Uterus (tissue), 3 donors: ENCODE measurements at regions not wholly inside any gene's neighbourhood (a gene's known extent, or its start where the extent isn't known, plus 50 kb on each side); places are given as distances from the start of the nearest gene placed in this dataset.

Source experiments
- DNase-seq, 2 donors: peaks; one replicate each; pipeline ENCODE4 v3.0.0-alpha.2; 2019 to 2020
- H3K27ac ChIP-seq, 2 donors: fragments of 200-600 bp; sonication (generic); 1 replicate in 1 of 2; 2 replicates in 1 of 2; pipeline ENCODE4 v1.5.1; 2016 to 2018
- H3K27me3 ChIP-seq, 2 donors: fragments of 200-600 bp; sonication (generic); one replicate each; pipeline ENCODE4 v1.5.1; 2018 to 2019; ENCODE audit warnings: control low read depth in 1 of 2
- H3K36me3 ChIP-seq, 2 donors: fragments of 200-600 bp; sonication (generic); one replicate each; pipeline ENCODE4 v1.5.1; 2019; ENCODE audit warnings: control low read depth in 1 of 2
- H3K4me1 ChIP-seq, 2 donors: fragments of 200-600 bp; sonication (generic); one replicate each; pipeline ENCODE4 v1.5.1; 2018 to 2019; ENCODE audit warnings: control low read depth in 1 of 2
- H3K4me3 ChIP-seq, 2 donors: fragments of 200-600 bp; sonication (generic); 1 replicate in 1 of 2; 2 replicates in 1 of 2; pipeline ENCODE4 v1.5.1; 2018 to 2019; ENCODE audit warnings: mild to moderate bottlenecking in 1 of 2
- H3K9me3 ChIP-seq, 2 donors: fragments of 200-600 bp; sonication (generic); one replicate each; pipeline ENCODE4 v1.5.1; 2019; ENCODE audit warnings: control low read depth in 1 of 2
- CTCF ChIP-seq, 4 experiments: fragments of 200-600 bp in 2 of 4; fragments of 450-650 bp in 2 of 4; sonication (generic) in 2 of 4; IDR thresholded peaks; one replicate each; pipeline ENCODE4 v1.5.1; 2016 to 2019; ENCODE audit warnings: antibody characterized with exemption in 4 of 4, mild to moderate bottlenecking in 2 of 4, moderate library complexity in 1 of 4
- POLR2A ChIP-seq, 2 donors: fragments of 450-650 bp; IDR thresholded peaks; one replicate each; pipeline ENCODE4 v1.6.1; 2016; ENCODE audit warnings: antibody characterized with exemption in 2 of 2, mild to moderate bottlenecking in 1 of 2, moderate library complexity in 1 of 2
- intact Hi-C: fragments of 100-400 bp; cut with DNase I; formaldehyde crosslinking; loops from one replicate; pipeline ENCODE4 v1.15.1; 2023; ENCODE audit warnings: low total_unique reads
- donor health status: DM: yes; HTN: yes; CAD: no.

GRCh38 chr1:101360506-101360905 lies 123.7 kb downstream of the S1PR1 start:
- no peaks in the 10 kb centered on the region for H3K9me3 ChIP-seq
- H3K4me1 ChIP-seq, result no peaks in the 10 kb centered on the region
- H3K36me3 ChIP-seq, result no peaks in the 10 kb centered on the region
- H3K27ac ChIP-seq, result no peak overlapping the region
- intact Hi-C loops, result no loop called here
- no peak for TF ChIP-seq POLR2A (IDR thresholded peaks at IDR 0.05)
- TF ChIP-seq CTCF (IDR thresholded peaks at IDR 0.05), result no peak
- H3K4me3 ChIP-seq, result no peak overlapping the region
- no peaks in the 10 kb centered on the region for H3K27me3 ChIP-seq
- DNase-seq, result no peak

DNA sequence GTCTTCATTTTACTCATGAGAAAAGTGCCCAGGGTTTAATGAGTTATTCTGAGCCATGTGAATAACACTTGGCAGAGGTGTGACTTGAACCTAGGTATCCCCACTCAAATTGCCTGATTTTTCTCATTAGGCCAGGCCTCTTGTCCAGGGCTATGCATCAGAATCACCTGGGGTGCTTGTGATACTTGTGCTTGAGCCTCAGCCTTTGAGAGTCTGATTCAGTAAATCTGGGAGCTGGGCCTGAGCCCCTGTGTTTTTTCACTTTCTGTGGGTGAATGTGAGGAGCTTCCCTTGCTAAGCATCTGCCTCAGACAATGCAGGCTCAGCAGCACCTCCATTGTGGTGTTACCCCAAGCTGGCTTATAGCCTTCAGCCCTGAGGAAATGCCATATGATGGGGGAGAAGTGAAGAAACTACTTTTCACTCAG lies 127.1 kb downstream of the S1PR1 start:
- DNase-seq, result no peak
- H3K27me3 ChIP-seq, result no peaks in the 10 kb centered on the region
- H3K4me1 ChIP-seq, result no peaks in the 10 kb centered on the region
- H3K4me3 ChIP-seq, result no peak overlapping the region
- H3K36me3 ChIP-seq, result no peaks in the 10 kb centered on the region
- TF ChIP-seq CTCF (IDR thresholded peaks at IDR 0.05), result no peak
- TF ChIP-seq POLR2A (IDR thresholded peaks at IDR 0.05), result no peak
- no peaks in the 10 kb centered on the region for H3K9me3 ChIP-seq
- intact Hi-C loops, result no loop called here
- H3K27ac ChIP-seq, result no peak overlapping the region

DNA sequence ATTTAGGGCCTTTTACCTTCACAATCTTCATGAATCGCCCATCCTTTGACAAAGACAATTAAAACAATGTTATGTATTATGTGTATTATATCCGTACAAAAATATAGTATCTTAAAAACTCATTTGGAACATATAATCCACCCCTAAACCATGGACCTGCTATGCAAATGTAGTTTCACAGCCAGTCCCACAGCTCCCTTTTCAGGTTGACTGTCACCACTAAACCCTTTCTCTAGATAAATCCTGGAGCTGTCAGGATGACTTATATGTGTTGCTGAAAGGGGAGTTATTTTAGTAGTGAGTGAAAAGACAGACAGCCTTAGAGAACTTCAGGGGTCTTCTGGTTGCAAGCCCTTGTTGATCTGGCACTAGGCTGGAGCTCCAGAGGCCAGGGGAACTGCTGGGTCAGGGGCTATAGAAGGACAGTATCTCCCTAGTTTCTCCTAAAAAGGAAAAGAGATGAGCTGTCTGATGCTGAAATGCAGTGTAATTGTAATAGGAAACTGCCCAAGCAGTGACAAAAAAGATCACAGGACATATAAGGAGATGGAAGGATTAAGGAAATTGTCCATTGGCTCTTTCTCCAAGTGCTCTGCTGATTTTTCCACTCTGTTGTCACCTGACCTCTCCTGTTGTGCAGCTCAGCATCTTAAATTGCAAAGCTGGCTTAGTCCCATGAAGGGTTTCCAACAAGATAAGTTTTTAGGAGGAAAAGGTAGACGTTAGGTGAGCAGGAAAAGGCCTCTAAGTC lies 127.7 kb downstream of the S1PR1 start:
- intact Hi-C loops, result no loop called here
- no peak for TF ChIP-seq CTCF (IDR thresholded peaks at IDR 0.05)
- TF ChIP-seq POLR2A (IDR thresholded peaks at IDR 0.05), result no peak
- Histone ChIP-seq H3K4me1 (no peaks in the 10 kb centered on the region), H3K36me3 (no peaks in the 10 kb centered on the region), H3K4me3 (no peak overlapping the region), H3K9me3 (no peaks in the 10 kb centered on the region), H3K27ac (no peak overlapping the region), H3K27me3 (no peaks in the 10 kb centered on the region)
- DNase-seq, result no peak

DNA sequence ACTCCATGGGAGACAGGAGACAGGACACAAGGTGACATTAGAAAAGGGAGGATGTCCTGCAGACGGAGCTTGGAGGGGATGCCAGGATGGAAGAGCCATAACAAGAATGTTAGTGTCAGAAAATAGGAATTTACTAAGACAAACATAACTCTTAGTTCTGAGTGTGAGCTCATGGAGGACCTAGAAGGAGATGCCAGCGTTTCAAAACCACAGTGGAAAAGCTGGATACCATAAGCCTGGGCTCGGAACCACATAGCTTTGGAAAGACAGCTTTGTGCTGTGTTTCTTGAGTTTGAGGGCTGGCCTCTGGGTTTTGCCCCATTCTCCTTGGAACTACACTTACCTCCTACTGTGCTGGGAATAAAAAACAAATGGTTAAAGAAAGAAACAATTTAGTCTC lies 128.4 kb downstream of the S1PR1 start:
- intact Hi-C loops, result no loop called here
- no peaks in the 10 kb centered on the region for H3K27me3 ChIP-seq
- DNase-seq, result no peak
- H3K4me3 ChIP-seq, result no peak overlapping the region
- H3K4me1 ChIP-seq, result no peaks in the 10 kb centered on the region
- no peak overlapping the region for H3K27ac ChIP-seq
- TF ChIP-seq CTCF (IDR thresholded peaks at IDR 0.05), result no peak
- TF ChIP-seq POLR2A (IDR thresholded peaks at IDR 0.05), result no peak
- H3K9me3 ChIP-seq, result no peaks in the 10 kb centered on the region
- H3K36me3 ChIP-seq, result no peaks in the 10 kb centered on the region

- H3K4me3 ChIP-seq, result no peak overlapping the region
- H3K9me3 ChIP-seq, result no peaks in the 10 kb centered on the region
- DNase-seq, result no peak
- H3K27me3 ChIP-seq, result no peaks in the 10 kb centered on the region
- H3K27ac ChIP-seq, result no peak overlapping the region
- no peaks in the 10 kb centered on the region for H3K36me3 ChIP-seq
- intact Hi-C loops, result no loop called here
- no peak for TF ChIP-seq POLR2A (IDR thresholded peaks at IDR 0.05)
- TF ChIP-seq CTCF (IDR thresholded peaks at IDR 0.05), result no peak
- H3K4me1 ChIP-seq, result no peaks in the 10 kb centered on the region
Measured at GRCh38 chr1:101365878-101366277, 129.1 kb downstream of the S1PR1 start.
